ENCODE measurements at regions not wholly inside any gene's neighbourhood (a gene's known extent, or its start where the extent isn't known, plus 50 kb on each side); places are given as distances from the start of the nearest gene placed in this dataset.

DNA sequence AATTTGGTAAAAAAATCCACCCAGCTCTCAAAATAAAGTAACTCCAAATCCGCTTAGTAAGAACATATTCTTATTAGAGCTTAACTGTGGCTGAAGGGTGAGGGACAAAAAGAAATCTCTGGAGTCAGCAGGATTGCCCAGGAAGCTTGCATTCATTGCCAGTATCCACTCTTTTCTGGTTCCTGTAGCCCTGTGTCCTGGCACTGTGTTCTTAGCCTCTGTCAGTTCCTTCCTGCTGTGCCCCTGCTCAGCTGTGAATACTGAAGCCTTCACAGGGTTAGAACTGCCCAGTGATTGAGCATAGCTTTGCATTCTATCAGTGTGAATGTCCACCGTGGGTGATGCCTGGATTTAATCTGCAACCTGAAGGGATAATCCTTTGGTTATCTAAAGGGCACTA, 266.9 kb upstream of the PELI2 start:
- TF ChIP-seq, protein P1, sequence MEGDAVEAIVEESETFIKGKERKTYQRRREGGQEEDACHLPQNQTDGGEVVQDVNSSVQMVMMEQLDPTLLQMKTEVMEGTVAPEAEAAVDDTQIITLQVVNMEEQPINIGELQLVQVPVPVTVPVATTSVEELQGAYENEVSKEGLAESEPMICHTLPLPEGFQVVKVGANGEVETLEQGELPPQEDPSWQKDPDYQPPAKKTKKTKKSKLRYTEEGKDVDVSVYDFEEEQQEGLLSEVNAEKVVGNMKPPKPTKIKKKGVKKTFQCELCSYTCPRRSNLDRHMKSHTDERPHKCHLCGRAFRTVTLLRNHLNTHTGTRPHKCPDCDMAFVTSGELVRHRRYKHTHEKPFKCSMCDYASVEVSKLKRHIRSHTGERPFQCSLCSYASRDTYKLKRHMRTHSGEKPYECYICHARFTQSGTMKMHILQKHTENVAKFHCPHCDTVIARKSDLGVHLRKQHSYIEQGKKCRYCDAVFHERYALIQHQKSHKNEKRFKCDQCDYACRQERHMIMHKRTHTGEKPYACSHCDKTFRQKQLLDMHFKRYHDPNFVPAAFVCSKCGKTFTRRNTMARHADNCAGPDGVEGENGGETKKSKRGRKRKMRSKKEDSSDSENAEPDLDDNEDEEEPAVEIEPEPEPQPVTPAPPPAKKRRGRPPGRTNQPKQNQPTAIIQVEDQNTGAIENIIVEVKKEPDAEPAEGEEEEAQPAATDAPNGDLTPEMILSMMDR (IDR thresholded peaks at IDR 0.05; ENCODE audit: low read depth, low read length, missing input control), result no peak
- TF ChIP-seq RAD21 (IDR thresholded peaks at IDR 0.05) (no peak), JUND (IDR thresholded peaks at IDR 0.05) (no peak)

Data from liver (tissue), 3 donors.